GM12878 (cell line): ENCODE measurements at regions not wholly inside any gene's neighbourhood (a gene's known extent, or its start where the extent isn't known, plus 50 kb on each side); places are given as distances from the start of the nearest gene placed in this dataset.

ENCODE experiments used
- ATAC-seq: fragments of 200-7000 bp; cut with Tn5 transposase; 3 replicates; pipeline ENCODE4 v1.9.1; 2020; ENCODE audit warnings: mild to moderate bottlenecking, moderate library complexity
- BruUV-seq: library from RNA; stranded (reverse); fragments of 400-500 nt; replicated peaks from 2 replicates; lab custom pipeline; 2021; lab: Mats Ljungman, UMichigan
- CTCF ChIA-PET: fragments of 300-600 bp; sonication (Branson Sonifier 250); formaldehyde crosslinking; extraction: SDS; loops from one replicate; lab custom pipeline; 2021; ENCODE audit warnings: inconsistent platforms; lab: Yijun Ruan, JAX
- POLR2A ChIA-PET: fragments of 350-600 bp; formaldehyde crosslinking; extraction: SDS; loops from one replicate; lab custom pipeline; 2021; ENCODE audit warnings: inconsistent platforms; lab: Charles Lee
- RAD21 ChIA-PET: fragments of 300-600 bp; sonication (Branson Sonifier 250); formaldehyde crosslinking; loops from one replicate; lab custom pipeline; 2023; ENCODE audit warnings: antibody characterized with exemption; ENCODE audit not compliant: unreplicated experiment; lab: Charles Lee
- SMC1A ChIA-PET: fragments of 300-600 bp; sonication (Branson Sonifier 250); formaldehyde crosslinking; loops from one replicate; lab custom pipeline; 2023; ENCODE audit not compliant: unreplicated experiment, uncharacterized antibody; lab: Charles Lee
- DNase-seq: peaks from one replicate; pipeline ENCODE4 v3.0.0-alpha.2; 2011; ENCODE audit warnings: low read depth, low spot score
- FAIRE-seq: peaks from 3 replicates; lab custom pipeline; 2011; peaks lifted over from hg19 to GRCh38; lab: Jason Lieb, UNC
- H2AFZ ChIP-seq: 2 replicates; pipeline ENCODE4 v1.6.0; 2011; ENCODE audit warnings: low read depth, low read length, control low read depth; ENCODE audit not compliant: control insufficient read depth
- H3K27ac ChIP-seq: 2 replicates; pipeline ENCODE4 v1.5.1; 2011; ENCODE audit warnings: control low read depth; ENCODE audit not compliant: control insufficient read depth, insufficient read depth
- H3K27me3 ChIP-seq, 2 experiments: replicated peaks in 1 of 2; 2 replicates each; pipeline versions ENCODE4 v1.6.0 to v1.6.1; 2011; ENCODE audit warnings: low read length in 1 of 2; ENCODE audit not compliant: control insufficient read depth in 2 of 2, insufficient read depth in 2 of 2
- H3K36me3 ChIP-seq, 2 experiments: 2 replicates each; pipeline ENCODE4 v1.5.1; 2011; ENCODE audit warnings: low read length in 1 of 2; ENCODE audit not compliant: control insufficient read depth in 2 of 2, insufficient read depth in 2 of 2
- H3K4me1 ChIP-seq: 2 replicates; pipeline ENCODE4 v1.6.1; 2011; ENCODE audit warnings: mild to moderate bottlenecking, low read length, moderate library complexity, mixed read lengths; ENCODE audit not compliant: control insufficient read depth, insufficient read depth
- H3K4me2 ChIP-seq: 2 replicates; pipeline ENCODE4 v1.6.0; 2011; ENCODE audit warnings: control low read depth; ENCODE audit not compliant: control insufficient read depth, insufficient read depth
- H3K4me3 ChIP-seq: fragments of 200-600 bp; sonication (generic); 2 replicates; pipeline ENCODE4 v1.5.1; 2016
- H3K79me2 ChIP-seq: 2 replicates; pipeline ENCODE4 v1.6.0; 2011; ENCODE audit warnings: low read length; ENCODE audit not compliant: control insufficient read depth, insufficient read depth
- H3K9ac ChIP-seq: 2 replicates; pipeline ENCODE4 v1.8.0; 2011; ENCODE audit warnings: low read length, control low read depth, mixed read lengths; ENCODE audit not compliant: control insufficient read depth, insufficient read depth
- H3K9me3 ChIP-seq: replicated peaks from 3 replicates; pipeline ENCODE4 v1.5.1; 2011; ENCODE audit warnings: mild to moderate bottlenecking, low read length; ENCODE audit not compliant: control insufficient read depth, insufficient read depth
- H4K20me1 ChIP-seq: 2 replicates; pipeline ENCODE4 v1.6.0; 2011; ENCODE audit not compliant: control insufficient read depth, insufficient read depth
- ASH2L ChIP-seq: fragments of 300-600, 200-600 bp; sonication (generic); IDR thresholded peaks from 2 replicates; pipeline ENCODE4 v1.6.1; 2017; ENCODE audit warnings: low read depth, mild to moderate bottlenecking, borderline replicate concordance
- BACH1 ChIP-seq: fragments of 450-650 bp; IDR thresholded peaks from 2 replicates; pipeline ENCODE4 v1.6.1; 2017; ENCODE audit warnings: mild to moderate bottlenecking, borderline replicate concordance
- CHD1 ChIP-seq: IDR thresholded peaks from 2 replicates; pipeline ENCODE4 v1.6.1; 2012; ENCODE audit warnings: low read depth, low read length, improper control_type of control experiment
- GABPA ChIP-seq: IDR thresholded peaks from 2 replicates; pipeline ENCODE4 v1.6.1; 2014; ENCODE audit warnings: antibody characterized with exemption, low read depth, mild to moderate bottlenecking, inconsistent platforms
- HCFC1 ChIP-seq: fragments of 150-350 bp; IDR thresholded peaks from 2 replicates; pipeline ENCODE4 v1.6.1; 2014; ENCODE audit warnings: low read length
- MTA3 ChIP-seq: IDR thresholded peaks from 2 replicates; pipeline ENCODE4 v1.6.1; 2012; ENCODE audit warnings: low read length, inconsistent platforms, borderline replicate concordance
- MYC ChIP-seq: IDR thresholded peaks from 2 replicates; pipeline ENCODE4 v1.6.1; 2011; ENCODE audit warnings: mild to moderate bottlenecking, low read length, moderate library complexity, inconsistent platforms; ENCODE audit not compliant: insufficient read depth, insufficient replicate concordance, insufficient read length, severe bottlenecking
- POU2F2 ChIP-seq: IDR thresholded peaks from 3 replicates; pipeline ENCODE4 v1.6.1; 2011; ENCODE audit warnings: low read depth, mild to moderate bottlenecking, low read length, borderline replicate concordance
- RELB ChIP-seq: fragments of 450-650 bp; IDR thresholded peaks from 2 replicates; pipeline ENCODE4 v1.6.1; 2017; ENCODE audit warnings: low read depth, mild to moderate bottlenecking, moderate library complexity
- SIX5 ChIP-seq: IDR thresholded peaks from 2 replicates; pipeline ENCODE4 v1.6.1; 2011; ENCODE audit warnings: mild to moderate bottlenecking, low read depth, low read length, moderate library complexity; ENCODE audit not compliant: severe bottlenecking
- SMAD1 ChIP-seq: fragments of 450-650 bp; IDR thresholded peaks from 2 replicates; pipeline ENCODE4 v1.6.1; 2018; ENCODE audit warnings: mild to moderate bottlenecking, low read depth; ENCODE audit not compliant: partially characterized antibody
- STAT3 ChIP-seq: IDR thresholded peaks from 2 replicates; pipeline ENCODE4 v1.6.1; 2011; ENCODE audit warnings: low read depth, low read length, improper control_type of control experiment
- TBL1XR1 ChIP-seq: IDR thresholded peaks from 2 replicates; pipeline ENCODE4 v1.6.1; 2012; ENCODE audit warnings: low read depth, low read length, improper control_type of control experiment
- ZBTB11 ChIP-seq: fragments of 450-650 bp; formaldehyde crosslinking; IDR thresholded peaks from 2 replicates; pipeline ENCODE4 v1.5.0; 2022; ENCODE audit warnings: mild to moderate bottlenecking, missing genetic modification characterization
- ZBTB4 ChIP-seq: fragments of 450-650 bp; formaldehyde crosslinking; IDR thresholded peaks from 2 replicates; pipeline ENCODE4 v1.4.0; 2022; ENCODE audit warnings: mild to moderate bottlenecking, moderate library complexity
- ZNF207 ChIP-seq: fragments of 450-650 bp; IDR thresholded peaks from 2 replicates; pipeline ENCODE4 v1.6.1; 2014; ENCODE audit warnings: antibody characterized with exemption, mild to moderate bottlenecking, borderline replicate concordance
- in situ Hi-C: fragments of 300-500 bp; cut with MboI; formaldehyde crosslinking; loops from 9 replicates; pipeline ENCODE4 v1.14.3; 2018; ENCODE audit warnings: mixed read lengths
- intact Hi-C: fragments of 100-400 bp; cut with micrococcal nuclease; formaldehyde crosslinking; loops from one replicate; pipeline ENCODE4 v1.14.2; 2022; ENCODE audit not compliant: unreplicated experiment
- TF ChIP-seq, protein P1 (sequence below): IDR thresholded peaks from 2 replicates; pipeline ENCODE4 v1.6.1; 2012; ENCODE audit warnings: low read length, inconsistent platforms

- Histone ChIP-seq H3K79me2 (no peaks in the 10 kb centered on the region), H3K27me3 (no peaks in the 10 kb centered on the region), H3K4me2 (no peak overlapping the region), H3K9ac (no peak overlapping the region), H3K9me3 (no peaks in the 10 kb centered on the region; the same call in 2 of the 3 replicates), H3K36me3 (no peaks in the 10 kb centered on the region), H3K4me1 (no peaks in the 10 kb centered on the region), H4K20me1 (no peaks in the 10 kb centered on the region), H2AFZ (no peak overlapping the region), H3K27ac (no peak overlapping the region), H3K4me3 (no peak overlapping the region)
- ChIA-PET CTCF (no interaction called here), POLR2A (no interaction called here), SMC1A (interaction anchor here (1.1 kb wide), 1 partner anchor 12 kb away, joined by 3 read pairs; no protein-coding TSS in a partner anchor), RAD21 (no interaction called here)
- intact Hi-C loops, result no loop called here
- DNase-seq (no peak), FAIRE-seq (no peak), ATAC-seq (no peak)
- no TSS peak for BruUV-seq
- in situ Hi-C loops, result no loop called here
- no peak for TF ChIP-seq BACH1
- no peak for TF ChIP-seq STAT3
- no peak for TF ChIP-seq ASH2L
- TF ChIP-seq POU2F2, result no peak
- TF ChIP-seq RELB, result 0 out of 2 replicates have a peak, but pooled peaks have one; percentile 36
- no peak for TF ChIP-seq ZBTB4 (CRISPR knock-in tag)
- TF ChIP-seq MTA3, result no peak
- no peak for TF ChIP-seq GABPA
- TF ChIP-seq ZBTB11 (CRISPR knock-in tag), result no peak
- TF ChIP-seq HCFC1, result no peak
- TF ChIP-seq TBL1XR1, result no peak
- no peak for TF ChIP-seq SIX5
- no peak for TF ChIP-seq ZNF207
- no peak for TF ChIP-seq SMAD1
- TF ChIP-seq, protein P1, sequence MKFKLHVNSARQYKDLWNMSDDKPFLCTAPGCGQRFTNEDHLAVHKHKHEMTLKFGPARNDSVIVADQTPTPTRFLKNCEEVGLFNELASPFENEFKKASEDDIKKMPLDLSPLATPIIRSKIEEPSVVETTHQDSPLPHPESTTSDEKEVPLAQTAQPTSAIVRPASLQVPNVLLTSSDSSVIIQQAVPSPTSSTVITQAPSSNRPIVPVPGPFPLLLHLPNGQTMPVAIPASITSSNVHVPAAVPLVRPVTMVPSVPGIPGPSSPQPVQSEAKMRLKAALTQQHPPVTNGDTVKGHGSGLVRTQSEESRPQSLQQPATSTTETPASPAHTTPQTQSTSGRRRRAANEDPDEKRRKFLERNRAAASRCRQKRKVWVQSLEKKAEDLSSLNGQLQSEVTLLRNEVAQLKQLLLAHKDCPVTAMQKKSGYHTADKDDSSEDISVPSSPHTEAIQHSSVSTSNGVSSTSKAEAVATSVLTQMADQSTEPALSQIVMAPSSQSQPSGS, result no peak
- TF ChIP-seq MYC, result no peak
- no peak for TF ChIP-seq CHD1
Measured at GRCh38 chr12:83257726-83258125, 571.0 kb downstream of the TMTC2 start.
